HG03064 (cell line): ENCODE measurements at regions not wholly inside any gene's neighbourhood (a gene's known extent, or its start where the extent isn't known, plus 50 kb on each side); places are given as distances from the start of the nearest gene placed in this dataset.
"Not testable (repeated sequence)": the region's sequence is repeated elsewhere in the genome, so short reads cannot be mapped to it uniquely, and the experiment has no call there.

Experiments
- ATAC-seq: cut with Tn5 transposase; IDR thresholded peaks from one replicate; pipeline ENCODE4 v1.9.1; 2021; ENCODE audit warnings: low read depth; ENCODE audit not compliant: unreplicated experiment

GRCh38 chr2:53543083-53543482, 224.5 kb upstream of the CHAC2 start:
- ATAC-seq, result no peak

- no peak for ATAC-seq
Observed at GRCh38 chr2:53536583-53537361, 230.8 kb upstream of the CHAC2 start.

DNA sequence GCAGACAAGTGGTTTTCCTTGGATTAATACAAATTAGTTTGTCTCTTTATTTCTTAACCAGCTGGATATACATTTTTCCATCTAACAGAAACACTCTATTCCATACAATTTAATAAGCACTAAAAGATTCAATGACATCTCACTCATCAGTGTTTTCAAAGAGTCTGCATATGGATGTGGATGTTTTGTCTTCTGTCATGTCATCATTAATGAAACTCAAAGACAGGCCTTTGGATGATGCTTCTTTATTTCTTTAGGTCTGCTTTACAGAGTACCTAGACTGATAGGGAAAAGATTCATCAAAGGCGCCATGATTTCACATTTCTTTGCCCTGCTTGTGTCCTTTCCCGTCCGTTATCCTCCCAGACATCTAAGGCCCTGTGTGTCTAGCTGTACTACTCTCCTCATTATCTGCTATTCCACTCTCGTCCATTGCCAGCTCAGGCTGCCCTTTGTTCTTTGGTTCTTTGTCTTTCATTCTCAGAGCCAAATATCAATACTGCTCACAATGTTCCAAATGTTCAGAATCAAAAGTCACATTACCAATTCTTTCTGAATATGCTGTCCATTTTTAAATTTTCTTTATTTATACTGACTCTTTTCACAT, 232.3 kb upstream of the CHAC2 start:
- ATAC-seq, result no peak

- no peak for ATAC-seq
Observed at GRCh38 chr2:53530126-53530525, 237.5 kb upstream of the CHAC2 start.

GRCh38 chr2:53527056-53527455, 240.5 kb upstream of the CHAC2 start:
- ATAC-seq, result no peak

GRCh38 chr2:53519918-53520841, 247.4 kb upstream of the CHAC2 start:
- no peak for ATAC-seq

- no peak for ATAC-seq
Observed at GRCh38 chr2:53517406-53517805, 250.2 kb upstream of the CHAC2 start.

- no peak for ATAC-seq
Observed at GRCh38 chr2:53516650-53517049, 251.0 kb upstream of the CHAC2 start.

- no peak for ATAC-seq
Observed at GRCh38 chr2:53515435-53516332, 251.9 kb upstream of the CHAC2 start.

GRCh38 chr2:53513167-53513666, 254.4 kb upstream of the CHAC2 start:
- no peak for ATAC-seq

DNA sequence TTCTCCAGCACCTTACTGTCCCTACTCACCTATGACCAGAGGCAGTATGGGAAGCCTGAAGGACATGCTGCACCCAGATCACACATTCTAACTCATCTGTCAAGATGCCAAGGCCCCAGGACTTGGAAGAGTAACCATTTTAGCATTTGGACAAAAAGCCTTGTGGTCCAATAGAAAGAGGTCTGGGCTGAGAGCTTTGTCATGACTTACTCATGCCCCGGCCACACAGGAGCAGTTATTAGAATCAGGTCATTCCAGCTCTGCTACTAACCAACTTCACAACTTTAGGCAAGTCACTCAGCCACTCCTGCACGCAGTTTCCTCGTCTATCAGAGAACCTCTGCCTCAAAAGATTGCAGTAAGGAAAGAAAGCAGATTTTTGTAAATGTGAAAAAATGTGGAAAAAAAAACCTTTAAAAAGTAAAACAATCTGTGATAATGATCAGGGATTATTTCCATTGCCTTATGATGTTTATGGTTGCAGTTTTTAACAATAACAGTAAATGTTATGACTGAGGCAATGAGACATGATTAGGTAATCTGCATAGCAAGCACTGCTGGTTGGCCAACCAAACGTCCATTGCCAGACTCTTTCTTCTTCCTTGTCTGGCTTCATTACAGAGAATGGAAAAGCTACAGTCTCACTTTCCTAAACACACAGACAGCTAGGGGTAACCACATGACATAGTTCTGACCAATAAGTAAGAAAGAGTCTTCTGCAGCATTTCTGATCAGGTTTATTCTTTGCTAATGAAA, 255.4 kb upstream of the CHAC2 start:
- ATAC-seq, result no peak

- ATAC-seq, result no peak
Observed at GRCh38 chr2:53511549-53511948, 256.1 kb upstream of the CHAC2 start.

DNA sequence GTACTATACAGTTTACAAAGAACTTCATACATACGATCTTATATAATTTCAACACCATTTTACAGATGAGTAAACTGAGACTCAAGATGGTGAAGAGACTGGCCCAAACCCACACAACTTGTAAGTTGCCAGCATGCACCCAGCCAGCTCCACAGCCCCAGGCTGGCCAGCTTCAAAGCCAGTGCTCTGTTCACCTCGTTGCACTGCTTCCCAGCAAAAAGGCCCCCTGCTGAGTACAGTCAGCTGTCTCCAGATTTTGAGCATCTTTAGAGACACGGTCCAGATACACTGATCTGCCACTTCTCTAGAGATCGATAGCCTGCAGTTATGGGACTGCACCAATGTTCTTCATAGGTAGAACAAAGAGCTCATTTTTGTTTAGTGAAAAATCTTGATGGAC, 257.2 kb upstream of the CHAC2 start:
- no peak for ATAC-seq

- ATAC-seq, result no peak
Observed at GRCh38 chr2:53509831-53510388, 257.7 kb upstream of the CHAC2 start.

GRCh38 chr2:53508667-53509066, 258.9 kb upstream of the CHAC2 start:
- no peak for ATAC-seq

- not testable (repeated sequence) for ATAC-seq
Observed at GRCh38 chr2:53507070-53507469, 260.5 kb upstream of the CHAC2 start.

DNA sequence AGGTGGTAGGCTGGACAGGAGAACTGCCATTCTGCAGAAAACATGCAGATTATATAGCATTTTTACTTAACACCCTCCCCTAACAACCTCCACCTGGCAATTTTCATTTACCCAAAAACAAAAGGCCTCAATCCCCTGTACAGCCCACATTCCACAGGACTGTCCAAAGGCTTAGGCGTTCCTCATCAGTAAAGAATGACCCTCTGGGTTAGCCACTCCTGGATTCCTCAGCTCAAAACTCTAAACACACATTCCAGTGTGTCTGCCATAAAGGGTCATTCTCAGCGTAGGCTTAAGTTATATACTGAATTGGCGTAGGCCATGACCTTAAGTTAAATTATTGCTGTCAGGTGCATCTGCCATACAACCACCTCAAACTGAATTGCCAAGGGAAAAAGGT, 261.8 kb upstream of the CHAC2 start:
- ATAC-seq, result no peak

- ATAC-seq, result no peak
Observed at GRCh38 chr2:53504507-53504906, 263.1 kb upstream of the CHAC2 start.

DNA sequence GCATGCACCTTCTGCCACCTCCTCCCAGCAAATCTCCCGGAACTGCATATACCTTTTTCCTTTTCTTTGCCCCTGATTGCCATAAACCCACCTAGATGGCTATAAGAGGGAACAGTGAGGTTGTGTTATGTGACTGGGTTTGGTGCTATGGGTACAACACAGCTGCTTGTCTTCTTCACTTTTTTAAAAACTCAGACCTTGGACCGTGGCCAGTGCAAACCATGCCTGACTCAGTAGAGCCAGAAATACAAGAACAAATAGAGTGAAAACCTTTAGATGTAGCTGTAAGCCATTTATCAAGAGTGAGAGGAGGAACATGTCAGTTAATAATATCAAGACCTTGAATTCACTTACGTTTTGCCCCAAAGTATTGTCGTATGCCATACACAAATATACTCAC, 267.4 kb upstream of the CHAC2 start:
- no peak for ATAC-seq
